BE2C (cell line): ENCODE measurements at regions not wholly inside any gene's neighbourhood (a gene's known extent, or its start where the extent isn't known, plus 50 kb on each side); places are given as distances from the start of the nearest gene placed in this dataset.
A peak's percentile ranks its signal among the peaks of the same experiment; 100 is the strongest.

Experiments
- DNase-seq: peaks from one replicate; pipeline ENCODE4 v3.0.0-alpha.2; 2020
- H3K27me3 ChIP-seq: fragments of 250-450 bp; sonication (Bioruptor Pico); 2 replicates; pipeline ENCODE4 v1.5.1; 2020; ENCODE audit warnings: mild to moderate bottlenecking
- H3K36me3 ChIP-seq: fragments of 250-450 bp; sonication (Bioruptor Pico); 2 replicates; pipeline ENCODE4 v1.5.1; 2020; ENCODE audit warnings: mild to moderate bottlenecking
- H3K4me1 ChIP-seq: fragments of 250-450 bp; sonication (Bioruptor Pico); 2 replicates; pipeline ENCODE4 v1.5.1; 2020
- H3K4me3 ChIP-seq: 2 replicates; pipeline ENCODE4 v1.5.1; 2011; ENCODE audit warnings: low read depth, low read length
- H3K9me3 ChIP-seq: fragments of 250-450 bp; sonication (Bioruptor Pico); 2 replicates; pipeline ENCODE4 v1.5.1; 2020
- CTCF ChIP-seq: IDR thresholded peaks from 2 replicates; pipeline ENCODE4 v1.5.1; 2012; ENCODE audit warnings: mild to moderate bottlenecking, low read depth, low read length

GRCh38 chr9:108184941-108185340 is 670.8 kb downstream of the ACTL7B start:
- no peaks in the 10 kb centered on the region for H3K9me3 ChIP-seq
- H3K27me3 ChIP-seq: no peaks in the 10 kb centered on the region
- no peak for DNase-seq
- no peak for TF ChIP-seq CTCF
- H3K4me3 ChIP-seq: no peak overlapping the region
- H3K36me3 ChIP-seq: no peaks in the 10 kb centered on the region
- H3K4me1 ChIP-seq: peaks cover 19% of the 10 kb centered on the region

- no peak for TF ChIP-seq CTCF
- H3K9me3 ChIP-seq: no peaks in the 10 kb centered on the region
- no peaks in the 10 kb centered on the region for H3K27me3 ChIP-seq
- H3K36me3 ChIP-seq: no peaks in the 10 kb centered on the region
- no peak for DNase-seq
- H3K4me3 ChIP-seq: no peak overlapping the region
- H3K4me1 ChIP-seq: peaks cover 14% of the 10 kb centered on the region
Observed at GRCh38 chr9:108184009-108184408, 671.8 kb downstream of the ACTL7B start.

GRCh38 chr9:108182950-108183381 is 672.8 kb downstream of the ACTL7B start:
- DNase-seq: no peak
- Histone ChIP-seq H3K9me3 (no peaks in the 10 kb centered on the region; the same call in 1 of the 2 replicates), H3K36me3 (no peaks in the 10 kb centered on the region), H3K27me3 (no peaks in the 10 kb centered on the region), H3K4me1 (peaks cover 4% of the 10 kb centered on the region; the same call in 1 of the 2 replicates), H3K4me3 (no peak overlapping the region)
- TF ChIP-seq CTCF: no peak

- no peaks in the 10 kb centered on the region; the same call in 1 of the 2 replicates for H3K4me1 ChIP-seq
- H3K9me3 ChIP-seq: no peaks in the 10 kb centered on the region; the same call in 1 of the 2 replicates
- no peak for TF ChIP-seq CTCF
- no peak for DNase-seq
- H3K27me3 ChIP-seq: no peaks in the 10 kb centered on the region
- H3K4me3 ChIP-seq: no peak overlapping the region
- H3K36me3 ChIP-seq: no peaks in the 10 kb centered on the region
Observed at GRCh38 chr9:108182270-108182669, 673.5 kb downstream of the ACTL7B start.

- no peaks in the 10 kb centered on the region; the same call in 1 of the 2 replicates for H3K9me3 ChIP-seq
- TF ChIP-seq CTCF: no peak
- DNase-seq: no peak
- H3K27me3 ChIP-seq: no peaks in the 10 kb centered on the region
- no peaks in the 10 kb centered on the region for H3K36me3 ChIP-seq
- H3K4me1 ChIP-seq: no peaks in the 10 kb centered on the region
- H3K4me3 ChIP-seq: no peak overlapping the region
Observed at GRCh38 chr9:108181441-108181840, 674.3 kb downstream of the ACTL7B start.

- peak; percentile 38 for DNase-seq
- TF ChIP-seq CTCF: no peak
- H3K4me1 ChIP-seq: no peaks in the 10 kb centered on the region
- no peaks in the 10 kb centered on the region for H3K27me3 ChIP-seq
- H3K4me3 ChIP-seq: no peak overlapping the region
- no peaks in the 10 kb centered on the region for H3K36me3 ChIP-seq
- H3K9me3 ChIP-seq: no peaks in the 10 kb centered on the region; the same call in 1 of the 2 replicates
Observed at GRCh38 chr9:108180541-108180940, 675.2 kb downstream of the ACTL7B start.
